ENCODE measurements at regions not wholly inside any gene's neighbourhood (a gene's known extent, or its start where the extent isn't known, plus 50 kb on each side); places are given as distances from the start of the nearest gene placed in this dataset.

DNA sequence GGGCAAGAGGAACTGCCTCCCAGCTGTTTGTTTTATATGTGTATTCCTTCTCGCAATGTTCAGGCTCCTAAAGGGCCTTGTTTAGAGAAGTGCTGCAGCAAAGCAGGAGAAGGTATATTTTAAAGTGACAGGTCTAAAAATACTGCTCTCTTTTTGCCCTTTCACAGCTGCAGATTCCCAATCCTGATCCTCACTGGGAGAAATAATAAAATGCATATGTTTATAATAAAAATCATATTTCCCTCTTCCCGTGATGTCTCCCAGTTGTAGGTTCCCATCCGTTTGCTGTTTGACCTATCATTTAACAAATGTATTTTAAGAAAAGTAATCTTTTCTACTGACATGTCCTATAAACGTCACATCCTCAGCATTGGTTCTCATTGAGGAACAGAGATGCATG is 62.7 kb upstream of the GPC4 start:
- TF ChIP-seq, protein P1, sequence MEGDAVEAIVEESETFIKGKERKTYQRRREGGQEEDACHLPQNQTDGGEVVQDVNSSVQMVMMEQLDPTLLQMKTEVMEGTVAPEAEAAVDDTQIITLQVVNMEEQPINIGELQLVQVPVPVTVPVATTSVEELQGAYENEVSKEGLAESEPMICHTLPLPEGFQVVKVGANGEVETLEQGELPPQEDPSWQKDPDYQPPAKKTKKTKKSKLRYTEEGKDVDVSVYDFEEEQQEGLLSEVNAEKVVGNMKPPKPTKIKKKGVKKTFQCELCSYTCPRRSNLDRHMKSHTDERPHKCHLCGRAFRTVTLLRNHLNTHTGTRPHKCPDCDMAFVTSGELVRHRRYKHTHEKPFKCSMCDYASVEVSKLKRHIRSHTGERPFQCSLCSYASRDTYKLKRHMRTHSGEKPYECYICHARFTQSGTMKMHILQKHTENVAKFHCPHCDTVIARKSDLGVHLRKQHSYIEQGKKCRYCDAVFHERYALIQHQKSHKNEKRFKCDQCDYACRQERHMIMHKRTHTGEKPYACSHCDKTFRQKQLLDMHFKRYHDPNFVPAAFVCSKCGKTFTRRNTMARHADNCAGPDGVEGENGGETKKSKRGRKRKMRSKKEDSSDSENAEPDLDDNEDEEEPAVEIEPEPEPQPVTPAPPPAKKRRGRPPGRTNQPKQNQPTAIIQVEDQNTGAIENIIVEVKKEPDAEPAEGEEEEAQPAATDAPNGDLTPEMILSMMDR (conservative IDR thresholded peaks at IDR 0.05; ENCODE audit: low read depth, low read length): no peak
- TF ChIP-seq CEBPB (IDR thresholded peaks at IDR 0.05; ENCODE audit: low read depth, low read length) (no peak), RAD21 (IDR thresholded peaks at IDR 0.05; ENCODE audit: low read length) (no peak), RFX5 (IDR thresholded peaks at IDR 0.05; ENCODE audit: low read depth, low read length) (no peak), POLR2A (IDR thresholded peaks at IDR 0.05; ENCODE audit: low read depth, low read length) (no peak), SMC3 (IDR thresholded peaks at IDR 0.05; ENCODE audit: low read depth, low read length) (no peak), FOS (IDR thresholded peaks at IDR 0.05; ENCODE audit: low read depth, low read length) (no peak), MAFK (IDR thresholded peaks at IDR 0.05; ENCODE audit: low read depth, low read length) (no peak), MXI1 (IDR thresholded peaks at IDR 0.05; ENCODE audit: borderline replicate concordance, low read depth, low read length) (no peak)
- TF ChIP-seq, protein P2, sequence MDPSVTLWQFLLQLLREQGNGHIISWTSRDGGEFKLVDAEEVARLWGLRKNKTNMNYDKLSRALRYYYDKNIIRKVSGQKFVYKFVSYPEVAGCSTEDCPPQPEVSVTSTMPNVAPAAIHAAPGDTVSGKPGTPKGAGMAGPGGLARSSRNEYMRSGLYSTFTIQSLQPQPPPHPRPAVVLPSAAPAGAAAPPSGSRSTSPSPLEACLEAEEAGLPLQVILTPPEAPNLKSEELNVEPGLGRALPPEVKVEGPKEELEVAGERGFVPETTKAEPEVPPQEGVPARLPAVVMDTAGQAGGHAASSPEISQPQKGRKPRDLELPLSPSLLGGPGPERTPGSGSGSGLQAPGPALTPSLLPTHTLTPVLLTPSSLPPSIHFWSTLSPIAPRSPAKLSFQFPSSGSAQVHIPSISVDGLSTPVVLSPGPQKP (IDR thresholded peaks at IDR 0.05; ENCODE audit: borderline replicate concordance, low read depth, low read length): no peak

Data from IMR-90 (cell line).